Retinal pigment epithelial cell (primary cell): ENCODE measurements at regions not wholly inside any gene's neighbourhood (a gene's known extent, or its start where the extent isn't known, plus 50 kb on each side); places are given as distances from the start of the nearest gene placed in this dataset.
"Not testable (repeated sequence)": the region's sequence is repeated elsewhere in the genome, so short reads cannot be mapped to it uniquely, and the experiment has no call there.

Experiments
- DNase-seq: peaks from one replicate; pipeline ENCODE4 v3.0.0-alpha.2; 2010; ENCODE audit warnings: low read depth
- H3K4me3 ChIP-seq: 2 replicates; pipeline ENCODE4 v1.5.1; 2011; ENCODE audit warnings: mild to moderate bottlenecking, low read length, control low read depth, moderate library complexity
- CTCF ChIP-seq: conservative IDR thresholded peaks from 2 replicates; pipeline ENCODE4 v1.5.1; 2011; ENCODE audit warnings: low read depth, low read length, control low read depth, inconsistent platforms

- H3K4me3 ChIP-seq, result no peak overlapping the region
- DNase-seq, result no peak
- TF ChIP-seq CTCF, result no peak
These were observed 1217.5 kb downstream of the AACS start for GRCh38 chr12:126282691-126283090.

- no peak for TF ChIP-seq CTCF
- H3K4me3 ChIP-seq, result no peak overlapping the region
- no peak for DNase-seq
These were observed 1221.0 kb downstream of the AACS start for GRCh38 chr12:126286203-126286602.

- TF ChIP-seq CTCF, result no peak
- no peak overlapping the region for H3K4me3 ChIP-seq
These were observed 1225.2 kb downstream of the AACS start for GRCh38 chr12:126290456-126290855.

GRCh38 chr12:126291987-126292386 is 1226.8 kb downstream of the AACS start:
- H3K4me3 ChIP-seq, DNase-seq: not testable (repeated sequence)

More at GRCh38 chr12:126290456-126290855, 1225.2 kb downstream of the AACS start:
- no peak for DNase-seq

GRCh38 chr12:126295652-126296051 is 1230.4 kb downstream of the AACS start:
- no peak for DNase-seq
- H3K4me3 ChIP-seq, result no peak overlapping the region
- TF ChIP-seq CTCF, result no peak

- no peak for TF ChIP-seq CTCF
- no peak for DNase-seq
- no peak overlapping the region for H3K4me3 ChIP-seq
These were observed 1244.0 kb downstream of the AACS start for GRCh38 chr12:126309278-126309677.

- DNase-seq, result no peak
- no peak for TF ChIP-seq CTCF
- no peak overlapping the region for H3K4me3 ChIP-seq
These were observed 1247.2 kb downstream of the AACS start for GRCh38 chr12:126312457-126312856.

GRCh38 chr12:126316411-126316810 is 1251.2 kb downstream of the AACS start:
- no peak for TF ChIP-seq CTCF
- H3K4me3 ChIP-seq, result no peak overlapping the region
- no peak for DNase-seq
